Endothelial cell of umbilical vein (primary cell): ENCODE measurements at regions not wholly inside any gene's neighbourhood (a gene's known extent, or its start where the extent isn't known, plus 50 kb on each side); places are given as distances from the start of the nearest gene placed in this dataset.

Experiments used
- BruUV-seq: library from RNA; stranded (reverse); fragments of 400-500 nt; replicated peaks from 2 replicates; lab custom pipeline; 2021; lab: Mats Ljungman, UMichigan
- CTCF ChIA-PET: fragments of 300-600, 350-600 bp; sonication (Branson Sonifier 250); formaldehyde crosslinking; loops from one replicate; lab custom pipeline; 2021; ENCODE audit warnings: antibody characterized with exemption, inconsistent platforms; lab: Charles Lee
- POLR2A ChIA-PET: fragments of 300-600, 350-600 bp; sonication (Branson Sonifier 250); formaldehyde crosslinking; loops from one replicate; lab custom pipeline; 2021; ENCODE audit warnings: antibody characterized with exemption, inconsistent platforms; lab: Charles Lee
- DNase-seq: peaks from one replicate; pipeline ENCODE4 v3.0.0-alpha.2; 2011; ENCODE audit warnings: low read depth, low spot score
- FAIRE-seq: peaks from 2 replicates; lab custom pipeline; 2011; peaks lifted over from hg19 to GRCh38; lab: Jason Lieb, UNC
- H2AFZ ChIP-seq: 2 replicates; pipeline ENCODE4 v1.6.0; 2012; ENCODE audit warnings: low read depth, low read length, control low read depth, inconsistent platforms
- H3K27ac ChIP-seq: 2 replicates; pipeline ENCODE4 v1.5.1; 2011; ENCODE audit warnings: low read depth, mild to moderate bottlenecking, control low read depth, low read length, moderate library complexity; ENCODE audit not compliant: insufficient read depth
- H3K27me3 ChIP-seq, 2 experiments: 2 replicates each; pipeline versions ENCODE4 v1.6.0 to v1.6.1; 2011; ENCODE audit warnings: low read length in 2 of 2, mixed read lengths in 1 of 2; ENCODE audit not compliant: control insufficient read depth in 2 of 2, insufficient read depth in 2 of 2
- H3K36me3 ChIP-seq, 2 experiments: 2 replicates in 1 of 2; 3 replicates in 1 of 2; pipeline ENCODE4 v1.5.1; 2011; ENCODE audit warnings: low read length in 2 of 2, mild to moderate bottlenecking in 1 of 2, moderate library complexity in 1 of 2; ENCODE audit not compliant: control insufficient read depth in 2 of 2, insufficient read depth in 2 of 2; ENCODE audit errors: extremely low read depth in 1 of 2
- H3K4me1 ChIP-seq: 3 replicates; pipeline ENCODE4 v1.5.1; 2011; ENCODE audit warnings: mild to moderate bottlenecking, low read length; ENCODE audit not compliant: control insufficient read depth, insufficient read depth; ENCODE audit errors: extremely low read depth
- H3K4me2 ChIP-seq: 2 replicates; pipeline ENCODE4 v1.6.1; 2011; ENCODE audit warnings: low read length, control low read depth, mixed read lengths; ENCODE audit not compliant: insufficient read depth
- H3K4me3 ChIP-seq, 3 experiments: fragments of 200-600 bp in 1 of 3; sonication (generic), shearing (Covaris generic) in 1 of 3; replicated peaks in 1 of 3; 2 replicates each; pipeline ENCODE4 v1.5.1; 2011 to 2016; ENCODE audit warnings: control low read depth in 3 of 3, low read length in 3 of 3, mild to moderate bottlenecking in 2 of 3, inconsistent platforms in 1 of 3, low read depth in 1 of 3, moderate library complexity in 1 of 3; ENCODE audit not compliant: insufficient read depth in 1 of 3
- H3K79me2 ChIP-seq: 2 replicates; pipeline ENCODE4 v1.6.0; 2012; ENCODE audit warnings: low read length, inconsistent platforms; ENCODE audit not compliant: control insufficient read depth, insufficient read depth
- H3K9ac ChIP-seq: replicated peaks from 2 replicates; pipeline ENCODE3; 2011; ENCODE audit warnings: low read length, control low read depth; ENCODE audit not compliant: insufficient read depth; ENCODE audit errors: extremely low read depth
- H3K9me1 ChIP-seq: replicated peaks from 3 replicates; pipeline ENCODE4 v1.6.0; 2011; ENCODE audit warnings: mild to moderate bottlenecking, low read length; ENCODE audit not compliant: control insufficient read depth, insufficient read depth; ENCODE audit errors: extremely low read depth
- H3K9me3 ChIP-seq: replicated peaks from 2 replicates; pipeline ENCODE4 v1.5.1; 2012; ENCODE audit warnings: low read length, inconsistent platforms; ENCODE audit not compliant: control insufficient read depth, insufficient read depth
- H4K20me1 ChIP-seq: replicated peaks from 2 replicates; pipeline ENCODE3; 2011; ENCODE audit warnings: mild to moderate bottlenecking, low read length; ENCODE audit not compliant: control insufficient read depth, insufficient read depth; ENCODE audit errors: extremely low read depth
- CTCF ChIP-seq, 2 donors: IDR thresholded peaks; 1 replicate in 1 of 2; 2 replicates in 1 of 2; pipeline ENCODE4 v1.5.1; 2011; ENCODE audit warnings: low read length in 2 of 2, mild to moderate bottlenecking in 2 of 2, moderate library complexity in 2 of 2, control low read depth in 1 of 2, inconsistent platforms in 1 of 2, low read depth in 1 of 2; ENCODE audit not compliant: insufficient read depth in 1 of 2; ENCODE audit errors: extremely low read depth in 1 of 2
- EZH2 ChIP-seq: IDR thresholded peaks from 2 replicates; pipeline ENCODE4 v1.6.1; 2012; ENCODE audit warnings: borderline replicate concordance, low read depth, mild to moderate bottlenecking, moderate library complexity, low read length, inconsistent platforms; ENCODE audit not compliant: severe bottlenecking
- FOS ChIP-seq: IDR thresholded peaks from 2 replicates; pipeline ENCODE4 v1.6.1; 2011; ENCODE audit warnings: mild to moderate bottlenecking, low read length, moderate library complexity, borderline replicate concordance; ENCODE audit not compliant: insufficient read depth
- GATA2 ChIP-seq: IDR thresholded peaks from 2 replicates; pipeline ENCODE4 v1.7.0; 2011; ENCODE audit warnings: low read depth, mild to moderate bottlenecking, moderate library complexity, mixed read lengths, low read length; ENCODE audit not compliant: insufficient read length, insufficient read depth
- JUN ChIP-seq: IDR thresholded peaks from 2 replicates; pipeline ENCODE4 v1.6.1; 2011; ENCODE audit warnings: borderline replicate concordance, low read depth; ENCODE audit not compliant: insufficient read length, insufficient read depth
- MYC ChIP-seq: IDR thresholded peaks from one replicate; pipeline ENCODE4 v1.6.1; 2011; ENCODE audit warnings: mild to moderate bottlenecking, low read depth, low read length
- POLR2A ChIP-seq: IDR thresholded peaks from 2 replicates; pipeline ENCODE4 v1.6.1; 2012; ENCODE audit warnings: low read depth, mild to moderate bottlenecking, control low read depth, low read length
- POLR2AphosphoS5 ChIP-seq: IDR thresholded peaks from 2 replicates; pipeline ENCODE4 v1.6.1; 2012; ENCODE audit warnings: low read depth, mild to moderate bottlenecking, control low read depth, low read length, moderate library complexity; ENCODE audit not compliant: insufficient read depth
- dilution Hi-C: fragments of 300-500 bp; cut with MboI; formaldehyde crosslinking; loops from one replicate; pipeline ENCODE4 v1.15.0; 2019; ENCODE audit warnings: low sequenced_read_pairs; ENCODE audit not compliant: extremely low pct_ligation_motif_present
- intact Hi-C: fragments of 100-400 bp; cut with micrococcal nuclease; formaldehyde crosslinking; loops from one replicate; pipeline ENCODE4 v1.10.0; 2022
- TF ChIP-seq, protein P1 (sequence below): IDR thresholded peaks from 2 replicates; pipeline ENCODE4 v1.6.1; 2011; ENCODE audit not compliant: insufficient read depth, insufficient read length

GRCh38 chr1:80163686-80164085 lies 1157.2 kb upstream of the ADGRL4 start:
- intact Hi-C loops: no loop called here
- no peak for TF ChIP-seq GATA2
- no peak for TF ChIP-seq FOS
- TF ChIP-seq MYC: no peak
- no peak for TF ChIP-seq EZH2
- no peak for TF ChIP-seq CTCF (IDR thresholded peaks at IDR 0.05; ENCODE audit: extremely low read depth in 1 of 2, insufficient read depth in 1 of 2, low read depth in 1 of 2, low read length in 2 of 2)
- no peak for TF ChIP-seq POLR2A
- TF ChIP-seq JUN: no peak
- TF ChIP-seq POLR2AphosphoS5: no peak
- TF ChIP-seq, protein P1, sequence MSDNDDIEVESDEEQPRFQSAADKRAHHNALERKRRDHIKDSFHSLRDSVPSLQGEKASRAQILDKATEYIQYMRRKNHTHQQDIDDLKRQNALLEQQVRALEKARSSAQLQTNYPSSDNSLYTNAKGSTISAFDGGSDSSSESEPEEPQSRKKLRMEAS: no peak
- Histone ChIP-seq H3K9me1 (no peaks in the 10 kb centered on the region), H3K4me3 (no peak overlapping the region), H2AFZ (no peak overlapping the region), H4K20me1 (no peaks in the 10 kb centered on the region), H3K27me3 (no peaks in the 10 kb centered on the region), H3K79me2 (no peaks in the 10 kb centered on the region), H3K9ac (no peak overlapping the region), H3K9me3 (no peaks in the 10 kb centered on the region), H3K4me2 (no peak overlapping the region), H3K27ac (no peak overlapping the region), H3K36me3 (no peaks in the 10 kb centered on the region), H3K4me1 (no peaks in the 10 kb centered on the region)
- no peak for DNase-seq
- ChIA-PET CTCF (interaction anchor here (0.7 kb wide), 1 partner anchor 10 kb away, joined by 3 read pairs; no protein-coding TSS in a partner anchor), POLR2A (no interaction called here)
- dilution Hi-C loops: no loop called here
- FAIRE-seq: no peak
- no TSS peak for BruUV-seq
